Neural cell (in vitro differentiated cells): ENCODE measurements at regions not wholly inside any gene's neighbourhood (a gene's known extent, or its start where the extent isn't known, plus 50 kb on each side); places are given as distances from the start of the nearest gene placed in this dataset.

ENCODE experiments used
- EP300 ChIP-seq: fragments of 450-650 bp; conservative IDR thresholded peaks from 2 replicates; pipeline ENCODE4 v1.6.1; 2014; ENCODE audit warnings: antibody characterized with exemption, mild to moderate bottlenecking, moderate library complexity; ENCODE audit not compliant: poor library complexity, severe bottlenecking
- POLR2AphosphoS5 ChIP-seq: IDR thresholded peaks from 2 replicates; pipeline ENCODE4 v1.6.1; 2012
- TAF1 ChIP-seq: IDR thresholded peaks from 2 replicates; pipeline ENCODE4 v1.6.1; 2012; ENCODE audit warnings: low read depth
- TF ChIP-seq, protein P1 (sequence below): fragments of 450-650 bp; IDR thresholded peaks from 2 replicates; pipeline ENCODE4 v1.5.1; 2014; ENCODE audit warnings: antibody characterized with exemption, mild to moderate bottlenecking, moderate library complexity; ENCODE audit not compliant: poor library complexity, severe bottlenecking

DNA sequence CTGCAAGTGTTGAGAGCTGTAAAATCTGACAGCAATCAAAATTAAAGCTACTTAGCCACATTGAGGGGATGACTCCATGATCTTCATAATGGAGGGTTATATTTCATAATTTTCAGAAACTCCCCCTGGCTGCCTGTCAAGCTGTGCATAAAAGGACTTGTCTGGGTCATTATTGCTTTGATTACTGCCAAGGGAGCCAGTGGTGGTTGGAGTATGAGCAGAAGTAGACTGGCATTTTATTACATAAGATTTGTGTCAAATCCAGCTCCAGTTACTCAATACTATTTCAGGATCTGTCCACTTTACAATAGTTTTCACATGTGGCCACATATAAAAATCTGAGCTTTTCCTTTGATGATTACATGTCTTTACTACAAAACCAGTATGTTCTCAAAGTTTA, 108.9 kb upstream of the SLC5A12 start:
- TF ChIP-seq, protein P1, sequence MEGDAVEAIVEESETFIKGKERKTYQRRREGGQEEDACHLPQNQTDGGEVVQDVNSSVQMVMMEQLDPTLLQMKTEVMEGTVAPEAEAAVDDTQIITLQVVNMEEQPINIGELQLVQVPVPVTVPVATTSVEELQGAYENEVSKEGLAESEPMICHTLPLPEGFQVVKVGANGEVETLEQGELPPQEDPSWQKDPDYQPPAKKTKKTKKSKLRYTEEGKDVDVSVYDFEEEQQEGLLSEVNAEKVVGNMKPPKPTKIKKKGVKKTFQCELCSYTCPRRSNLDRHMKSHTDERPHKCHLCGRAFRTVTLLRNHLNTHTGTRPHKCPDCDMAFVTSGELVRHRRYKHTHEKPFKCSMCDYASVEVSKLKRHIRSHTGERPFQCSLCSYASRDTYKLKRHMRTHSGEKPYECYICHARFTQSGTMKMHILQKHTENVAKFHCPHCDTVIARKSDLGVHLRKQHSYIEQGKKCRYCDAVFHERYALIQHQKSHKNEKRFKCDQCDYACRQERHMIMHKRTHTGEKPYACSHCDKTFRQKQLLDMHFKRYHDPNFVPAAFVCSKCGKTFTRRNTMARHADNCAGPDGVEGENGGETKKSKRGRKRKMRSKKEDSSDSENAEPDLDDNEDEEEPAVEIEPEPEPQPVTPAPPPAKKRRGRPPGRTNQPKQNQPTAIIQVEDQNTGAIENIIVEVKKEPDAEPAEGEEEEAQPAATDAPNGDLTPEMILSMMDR: no peak
- no peak for TF ChIP-seq POLR2AphosphoS5
- TF ChIP-seq TAF1: no peak
- TF ChIP-seq EP300: no peak
